ENCODE measurements at regions not wholly inside any gene's neighbourhood (a gene's known extent, or its start where the extent isn't known, plus 50 kb on each side); places are given as distances from the start of the nearest gene placed in this dataset.

- no peaks in the 10 kb centered on the region for H3K9me3 ChIP-seq (ENCODE audit: control insufficient read depth, insufficient read depth, low read length)
- H3K9ac ChIP-seq (ENCODE audit: low read depth, low read length), result no peak overlapping the region
- no peak overlapping the region for H3K4me3 ChIP-seq (ENCODE audit: low read depth, low read length)
- H3K27ac ChIP-seq (ENCODE audit: low read depth, low read length), result no peak overlapping the region
- H3K36me3 ChIP-seq (ENCODE audit: control insufficient read depth, insufficient read depth, low read length), result no peaks in the 10 kb centered on the region
- no peaks in the 10 kb centered on the region for H3K4me1 ChIP-seq (ENCODE audit: control insufficient read depth, insufficient read depth, low read length)
- no peaks in the 10 kb centered on the region for H3K27me3 ChIP-seq (ENCODE audit: control insufficient read depth, insufficient read depth, low read length)
Measured at GRCh38 chr18:77478646-77479442, 229.2 kb downstream of the GALR1 start.

GRCh38 chr18:77481541-77481940 lies 231.9 kb downstream of the GALR1 start:
- no peak overlapping the region for H3K27ac ChIP-seq (ENCODE audit: low read depth, low read length)
- H3K9ac ChIP-seq (ENCODE audit: low read depth, low read length), result no peak overlapping the region
- H3K27me3 ChIP-seq (ENCODE audit: control insufficient read depth, insufficient read depth, low read length), result no peaks in the 10 kb centered on the region
- H3K4me1 ChIP-seq (ENCODE audit: control insufficient read depth, insufficient read depth, low read length), result no peaks in the 10 kb centered on the region
- H3K36me3 ChIP-seq (ENCODE audit: control insufficient read depth, insufficient read depth, low read length), result no peaks in the 10 kb centered on the region
- no peaks in the 10 kb centered on the region for H3K9me3 ChIP-seq (ENCODE audit: control insufficient read depth, insufficient read depth, low read length)
- H3K4me3 ChIP-seq (ENCODE audit: low read depth, low read length), result no peak overlapping the region

- Histone ChIP-seq H3K9me3 (ENCODE audit: control insufficient read depth, insufficient read depth, low read length) (no peaks in the 10 kb centered on the region), H3K9ac (ENCODE audit: low read depth, low read length) (no peak overlapping the region), H3K27ac (ENCODE audit: low read depth, low read length) (no peak overlapping the region), H3K4me1 (ENCODE audit: control insufficient read depth, insufficient read depth, low read length) (no peaks in the 10 kb centered on the region), H3K4me3 (ENCODE audit: low read depth, low read length) (no peak overlapping the region), H3K36me3 (ENCODE audit: control insufficient read depth, insufficient read depth, low read length) (no peaks in the 10 kb centered on the region), H3K27me3 (ENCODE audit: control insufficient read depth, insufficient read depth, low read length) (no peaks in the 10 kb centered on the region)
Measured at GRCh38 chr18:77482190-77483085, 232.8 kb downstream of the GALR1 start.

- H3K9ac ChIP-seq (ENCODE audit: low read depth, low read length), result no peak overlapping the region
Measured at GRCh38 chr18:77486985-77487384, 237.3 kb downstream of the GALR1 start.

GRCh38 chr18:77487951-77488740 lies 238.5 kb downstream of the GALR1 start:
- Histone ChIP-seq H3K36me3 (ENCODE audit: control insufficient read depth, insufficient read depth, low read length) (no peaks in the 10 kb centered on the region), H3K9ac (ENCODE audit: low read depth, low read length) (no peak overlapping the region), H3K27me3 (ENCODE audit: control insufficient read depth, insufficient read depth, low read length) (no peaks in the 10 kb centered on the region), H3K9me3 (ENCODE audit: control insufficient read depth, insufficient read depth, low read length) (no peaks in the 10 kb centered on the region), H3K4me1 (ENCODE audit: control insufficient read depth, insufficient read depth, low read length) (no peaks in the 10 kb centered on the region), H3K27ac (ENCODE audit: low read depth, low read length) (no peak overlapping the region), H3K4me3 (ENCODE audit: low read depth, low read length) (no peak overlapping the region)

More at GRCh38 chr18:77486985-77487384, 237.3 kb downstream of the GALR1 start:
- no peak overlapping the region for H3K27ac ChIP-seq (ENCODE audit: low read depth, low read length)
- H3K4me1 ChIP-seq (ENCODE audit: control insufficient read depth, insufficient read depth, low read length), result no peaks in the 10 kb centered on the region
- no peaks in the 10 kb centered on the region for H3K36me3 ChIP-seq (ENCODE audit: control insufficient read depth, insufficient read depth, low read length)
- no peak overlapping the region for H3K4me3 ChIP-seq (ENCODE audit: low read depth, low read length)
- no peaks in the 10 kb centered on the region for H3K27me3 ChIP-seq (ENCODE audit: control insufficient read depth, insufficient read depth, low read length)
- no peaks in the 10 kb centered on the region for H3K9me3 ChIP-seq (ENCODE audit: control insufficient read depth, insufficient read depth, low read length)

- H3K27me3 ChIP-seq (ENCODE audit: control insufficient read depth, insufficient read depth, low read length), result no peaks in the 10 kb centered on the region
- no peaks in the 10 kb centered on the region for H3K36me3 ChIP-seq (ENCODE audit: control insufficient read depth, insufficient read depth, low read length)
- no peak overlapping the region for H3K9ac ChIP-seq (ENCODE audit: low read depth, low read length)
- no peak overlapping the region for H3K4me3 ChIP-seq (ENCODE audit: low read depth, low read length)
- no peak overlapping the region for H3K27ac ChIP-seq (ENCODE audit: low read depth, low read length)
- 0 out of 2 replicates have a peak, but pooled peaks cover 2% of the 10 kb centered on the region for H3K9me3 ChIP-seq (ENCODE audit: control insufficient read depth, insufficient read depth, low read length)
- no peaks in the 10 kb centered on the region for H3K4me1 ChIP-seq (ENCODE audit: control insufficient read depth, insufficient read depth, low read length)
Measured at GRCh38 chr18:77495079-77495478, 245.4 kb downstream of the GALR1 start.

GRCh38 chr18:77495982-77496690 lies 246.5 kb downstream of the GALR1 start:
- Histone ChIP-seq H3K9me3 (ENCODE audit: control insufficient read depth, insufficient read depth, low read length) (0 out of 2 replicates have a peak, but pooled peaks cover 2% of the 10 kb centered on the region), H3K27me3 (ENCODE audit: control insufficient read depth, insufficient read depth, low read length) (no peaks in the 10 kb centered on the region), H3K4me1 (ENCODE audit: control insufficient read depth, insufficient read depth, low read length) (no peaks in the 10 kb centered on the region), H3K9ac (ENCODE audit: low read depth, low read length) (no peak overlapping the region), H3K4me3 (ENCODE audit: low read depth, low read length) (no peak overlapping the region), H3K27ac (ENCODE audit: low read depth, low read length) (no peak overlapping the region), H3K36me3 (ENCODE audit: control insufficient read depth, insufficient read depth, low read length) (no peaks in the 10 kb centered on the region)

GRCh38 chr18:77501266-77501665 lies 251.6 kb downstream of the GALR1 start:
- Histone ChIP-seq H3K9me3 (ENCODE audit: control insufficient read depth, insufficient read depth, low read length) (0 out of 2 replicates have a peak, but pooled peaks cover 2% of the 10 kb centered on the region), H3K4me3 (ENCODE audit: low read depth, low read length) (no peak overlapping the region), H3K36me3 (ENCODE audit: control insufficient read depth, insufficient read depth, low read length) (no peaks in the 10 kb centered on the region), H3K9ac (ENCODE audit: low read depth, low read length) (no peak overlapping the region), H3K4me1 (ENCODE audit: control insufficient read depth, insufficient read depth, low read length) (no peaks in the 10 kb centered on the region), H3K27me3 (ENCODE audit: control insufficient read depth, insufficient read depth, low read length) (no peaks in the 10 kb centered on the region), H3K27ac (ENCODE audit: low read depth, low read length) (no peak overlapping the region)

- no peak overlapping the region for H3K27ac ChIP-seq (ENCODE audit: low read depth, low read length)
- no peaks in the 10 kb centered on the region for H3K27me3 ChIP-seq (ENCODE audit: control insufficient read depth, insufficient read depth, low read length)
- H3K9ac ChIP-seq (ENCODE audit: low read depth, low read length), result no peak overlapping the region
- no peak overlapping the region for H3K4me3 ChIP-seq (ENCODE audit: low read depth, low read length)
- no peaks in the 10 kb centered on the region for H3K9me3 ChIP-seq (ENCODE audit: control insufficient read depth, insufficient read depth, low read length)
- no peaks in the 10 kb centered on the region for H3K36me3 ChIP-seq (ENCODE audit: control insufficient read depth, insufficient read depth, low read length)
- H3K4me1 ChIP-seq (ENCODE audit: control insufficient read depth, insufficient read depth, low read length), result no peaks in the 10 kb centered on the region
Measured at GRCh38 chr18:77505499-77505898, 255.9 kb downstream of the GALR1 start.

- H3K36me3 ChIP-seq (ENCODE audit: control insufficient read depth, insufficient read depth, low read length), result no peaks in the 10 kb centered on the region
- H3K4me1 ChIP-seq (ENCODE audit: control insufficient read depth, insufficient read depth, low read length), result no peaks in the 10 kb centered on the region
- H3K27ac ChIP-seq (ENCODE audit: low read depth, low read length), result no peak overlapping the region
- no peaks in the 10 kb centered on the region; the same call in 1 of the 2 replicates for H3K9me3 ChIP-seq (ENCODE audit: control insufficient read depth, insufficient read depth, low read length)
- no peaks in the 10 kb centered on the region for H3K27me3 ChIP-seq (ENCODE audit: control insufficient read depth, insufficient read depth, low read length)
- H3K9ac ChIP-seq (ENCODE audit: low read depth, low read length), result no peak overlapping the region
- H3K4me3 ChIP-seq (ENCODE audit: low read depth, low read length), result no peak overlapping the region
Measured at GRCh38 chr18:77512152-77512551, 262.5 kb downstream of the GALR1 start.

Measured in HUES48 (cell line).